K562 (cell line): ENCODE measurements at regions not wholly inside any gene's neighbourhood (a gene's known extent, or its start where the extent isn't known, plus 50 kb on each side); places are given as distances from the start of the nearest gene placed in this dataset.

Source experiments
- ATF3 ChIP-seq, 2 experiments: fragments of 450-650 bp in 1 of 2; sonication (generic) in 1 of 2; formaldehyde crosslinking in 1 of 2; IDR thresholded peaks in 1 of 2; conservative IDR thresholded peaks in 1 of 2; 2 replicates each; pipeline versions ENCODE4 v1.6.1 to v1.8.1; 2016 to 2023; ENCODE audit warnings: mild to moderate bottlenecking in 2 of 2, moderate library complexity in 2 of 2, inconsistent platforms in 1 of 2, missing genetic modification reagents in 1 of 2
- EP300 ChIP-seq: IDR thresholded peaks from 2 replicates; pipeline ENCODE4 v1.6.1; 2012; ENCODE audit warnings: low read length, improper control_type of control experiment
- KLF10 ChIP-seq: fragments of 250-450 bp; sonication (Bioruptor Pico); IDR thresholded peaks from 2 replicates; pipeline ENCODE4 v1.6.1; 2021; ENCODE audit warnings: matching md5 sums
- NCOA4 ChIP-seq: fragments of 450-650 bp; IDR thresholded peaks from 2 replicates; pipeline ENCODE4 v1.6.1; 2018; ENCODE audit warnings: mild to moderate bottlenecking; ENCODE audit not compliant: partially characterized antibody
- TEAD1 ChIP-seq, 2 experiments: fragments of 450-650 bp in 1 of 2; sonication (generic) in 1 of 2; formaldehyde crosslinking; IDR thresholded peaks; 2 replicates each; pipeline versions ENCODE4 v1.4.0 to v1.8.0; 2020 to 2022; ENCODE audit warnings: mild to moderate bottlenecking in 2 of 2, missing genetic modification reagents in 1 of 2
- ZBED1 ChIP-seq: IDR thresholded peaks from 2 replicates; pipeline ENCODE4 v1.6.1; 2014
- ZBTB7A ChIP-seq: IDR thresholded peaks from 2 replicates; pipeline ENCODE4 v1.6.1; 2011; ENCODE audit warnings: low read depth, mild to moderate bottlenecking, low read length, moderate library complexity, borderline replicate concordance; ENCODE audit not compliant: control insufficient read depth
- ZNF146 ChIP-seq: IDR thresholded peaks from one replicate; pipeline ENCODE4 v1.6.1; 2018; ENCODE audit warnings: missing compliant biosample characterization; ENCODE audit not compliant: unreplicated experiment
- TF ChIP-seq, protein P1 (sequence below), 3 experiments: IDR thresholded peaks in 2 of 3; conservative IDR thresholded peaks in 1 of 3; 2 replicates each; pipeline ENCODE4 v1.5.1; 2011 to 2012; ENCODE audit warnings: low read length in 3 of 3, mild to moderate bottlenecking in 3 of 3, control low read depth in 2 of 3, improper control_type of control experiment in 1 of 3, inconsistent platforms in 1 of 3, low read depth in 1 of 3, mixed read lengths in 1 of 3, moderate library complexity in 1 of 3; ENCODE audit not compliant: insufficient read depth in 2 of 3
- TF ChIP-seq, protein P2 (sequence below): fragments of 450-650 bp; IDR thresholded peaks from 2 replicates; pipeline ENCODE4 v1.6.1; 2016; ENCODE audit warnings: borderline replicate concordance
- TF ChIP-seq, protein P3 (sequence below): sonication (generic); formaldehyde crosslinking; IDR thresholded peaks from 2 replicates; pipeline ENCODE4 v1.8.1; 2023; ENCODE audit warnings: mild to moderate bottlenecking, missing genetic modification reagents

DNA sequence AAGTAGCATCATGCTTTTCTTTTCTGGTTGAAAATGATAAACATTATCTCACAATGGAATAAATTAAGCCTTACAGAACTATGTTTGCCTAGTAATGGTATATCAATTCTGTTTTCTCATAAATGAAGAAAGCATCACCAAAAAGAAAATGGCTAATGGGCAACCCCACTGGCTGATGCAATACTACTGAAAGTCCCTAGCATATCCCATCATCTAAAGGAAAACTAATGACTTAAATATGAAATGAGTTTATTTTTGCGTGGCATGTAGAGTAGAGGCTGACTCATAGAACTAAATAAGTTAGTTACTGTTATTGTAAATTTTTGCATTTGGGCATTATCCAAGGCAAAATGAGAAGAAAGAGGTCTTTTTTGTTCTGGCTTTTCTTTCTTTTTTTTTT is 1156.3 kb upstream of the SEL1L start:
- TF ChIP-seq, protein P1, sequence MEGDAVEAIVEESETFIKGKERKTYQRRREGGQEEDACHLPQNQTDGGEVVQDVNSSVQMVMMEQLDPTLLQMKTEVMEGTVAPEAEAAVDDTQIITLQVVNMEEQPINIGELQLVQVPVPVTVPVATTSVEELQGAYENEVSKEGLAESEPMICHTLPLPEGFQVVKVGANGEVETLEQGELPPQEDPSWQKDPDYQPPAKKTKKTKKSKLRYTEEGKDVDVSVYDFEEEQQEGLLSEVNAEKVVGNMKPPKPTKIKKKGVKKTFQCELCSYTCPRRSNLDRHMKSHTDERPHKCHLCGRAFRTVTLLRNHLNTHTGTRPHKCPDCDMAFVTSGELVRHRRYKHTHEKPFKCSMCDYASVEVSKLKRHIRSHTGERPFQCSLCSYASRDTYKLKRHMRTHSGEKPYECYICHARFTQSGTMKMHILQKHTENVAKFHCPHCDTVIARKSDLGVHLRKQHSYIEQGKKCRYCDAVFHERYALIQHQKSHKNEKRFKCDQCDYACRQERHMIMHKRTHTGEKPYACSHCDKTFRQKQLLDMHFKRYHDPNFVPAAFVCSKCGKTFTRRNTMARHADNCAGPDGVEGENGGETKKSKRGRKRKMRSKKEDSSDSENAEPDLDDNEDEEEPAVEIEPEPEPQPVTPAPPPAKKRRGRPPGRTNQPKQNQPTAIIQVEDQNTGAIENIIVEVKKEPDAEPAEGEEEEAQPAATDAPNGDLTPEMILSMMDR (IDR thresholded peaks at IDR 0.05 in 2 of 3, conservative IDR thresholded peaks at IDR 0.05 in 1 of 3; ENCODE audit: insufficient read depth in 2 of 3, low read depth in 1 of 3, low read length in 3 of 3), result no peak
- TF ChIP-seq EP300 (no peak), ATF3 (IDR thresholded peaks at IDR 0.05) (no peak), ATF3 (CRISPR knock-in tag; conservative IDR thresholded peaks at IDR 0.05) (no peak), NCOA4 (no peak), ZBED1 (no peak), ZBTB7A (no peak), KLF10 (no peak), ZNF146 (CRISPR knock-in tag) (no peak), TEAD1 (CRISPR knock-in tag; IDR thresholded peaks at IDR 0.05) (no peak)
- TF ChIP-seq, protein P2, sequence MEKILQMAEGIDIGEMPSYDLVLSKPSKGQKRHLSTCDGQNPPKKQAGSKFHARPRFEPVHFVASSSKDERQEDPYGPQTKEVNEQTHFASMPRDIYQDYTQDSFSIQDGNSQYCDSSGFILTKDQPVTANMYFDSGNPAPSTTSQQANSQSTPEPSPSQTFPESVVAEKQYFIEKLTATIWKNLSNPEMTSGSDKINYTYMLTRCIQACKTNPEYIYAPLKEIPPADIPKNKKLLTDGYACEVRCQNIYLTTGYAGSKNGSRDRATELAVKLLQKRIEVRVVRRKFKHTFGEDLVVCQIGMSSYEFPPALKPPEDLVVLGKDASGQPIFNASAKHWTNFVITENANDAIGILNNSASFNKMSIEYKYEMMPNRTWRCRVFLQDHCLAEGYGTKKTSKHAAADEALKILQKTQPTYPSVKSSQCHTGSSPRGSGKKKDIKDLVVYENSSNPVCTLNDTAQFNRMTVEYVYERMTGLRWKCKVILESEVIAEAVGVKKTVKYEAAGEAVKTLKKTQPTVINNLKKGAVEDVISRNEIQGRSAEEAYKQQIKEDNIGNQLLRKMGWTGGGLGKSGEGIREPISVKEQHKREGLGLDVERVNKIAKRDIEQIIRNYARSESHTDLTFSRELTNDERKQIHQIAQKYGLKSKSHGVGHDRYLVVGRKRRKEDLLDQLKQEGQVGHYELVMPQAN, result no peak
- TF ChIP-seq, protein P3, sequence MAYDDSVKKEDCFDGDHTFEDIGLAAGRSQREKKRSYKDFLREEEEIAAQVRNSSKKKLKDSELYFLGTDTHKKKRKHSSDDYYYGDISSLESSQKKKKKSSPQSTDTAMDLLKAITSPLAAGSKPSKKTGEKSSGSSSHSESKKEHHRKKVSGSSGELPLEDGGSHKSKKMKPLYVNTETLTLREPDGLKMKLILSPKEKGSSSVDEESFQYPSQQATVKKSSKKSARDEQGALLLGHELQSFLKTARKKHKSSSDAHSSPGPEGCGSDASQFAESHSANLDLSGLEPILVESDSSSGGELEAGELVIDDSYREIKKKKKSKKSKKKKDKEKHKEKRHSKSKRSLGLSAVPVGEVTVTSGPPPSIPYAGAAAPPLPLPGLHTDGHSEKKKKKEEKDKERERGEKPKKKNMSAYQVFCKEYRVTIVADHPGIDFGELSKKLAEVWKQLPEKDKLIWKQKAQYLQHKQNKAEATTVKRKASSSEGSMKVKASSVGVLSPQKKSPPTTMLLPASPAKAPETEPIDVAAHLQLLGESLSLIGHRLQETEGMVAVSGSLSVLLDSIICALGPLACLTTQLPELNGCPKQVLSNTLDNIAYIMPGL (CRISPR knock-in tag), result no peak
